HTR-8/SVneo (cell line): ENCODE measurements at regions not wholly inside any gene's neighbourhood (a gene's known extent, or its start where the extent isn't known, plus 50 kb on each side); places are given as distances from the start of the nearest gene placed in this dataset.
"Not testable (repeated sequence)": the region's sequence is repeated elsewhere in the genome, so short reads cannot be mapped to it uniquely, and the experiment has no call there.

Experiments
- DNase-seq: peaks from one replicate; pipeline ENCODE4 v3.0.0; 2011; ENCODE audit warnings: low spot score, mixed read lengths; ENCODE audit not compliant: insufficient read length
- FAIRE-seq: peaks from 2 replicates; lab custom pipeline; 2011; peaks lifted over from hg19 to GRCh38; lab: Jason Lieb, UNC

- no peak for DNase-seq
- FAIRE-seq: no peak
These were observed 421.1 kb downstream of the PCDH7 start for GRCh38 chr4:31141095-31141831.

DNA sequence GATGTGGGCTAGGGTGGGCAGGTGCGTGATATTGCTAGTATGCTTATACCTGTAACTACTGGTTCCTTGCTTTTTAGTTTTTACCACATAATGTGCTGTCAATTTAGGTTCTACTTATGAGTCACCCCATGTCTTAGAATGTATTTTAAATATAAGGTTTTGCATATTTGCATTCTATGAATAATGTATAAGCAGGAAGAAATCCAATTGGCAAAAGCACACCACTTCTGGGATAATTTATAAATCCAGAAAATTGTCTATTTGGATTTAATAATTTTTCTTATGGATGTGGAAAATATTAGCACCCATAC is 421.6 kb downstream of the PCDH7 start:
- FAIRE-seq (no peak), DNase-seq (no peak)

DNA sequence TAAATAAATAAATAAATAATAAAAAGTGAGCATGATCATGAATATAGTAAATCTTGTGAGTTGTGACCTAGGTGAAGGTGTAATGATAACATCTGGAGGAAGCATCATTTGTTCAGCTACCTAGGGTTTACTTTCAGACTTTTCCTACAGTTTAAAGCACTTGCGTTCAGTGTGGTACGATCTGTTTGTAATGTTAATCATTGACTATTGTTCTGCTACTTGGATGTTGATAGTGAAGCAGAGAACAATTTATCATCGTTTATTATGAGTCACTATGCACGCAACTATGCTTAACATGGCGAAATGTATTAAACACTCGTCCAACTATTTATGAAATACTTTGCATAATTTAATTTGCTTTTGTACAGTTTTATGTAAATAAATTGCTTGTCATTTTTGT is 426.2 kb downstream of the PCDH7 start:
- FAIRE-seq: no peak
- no peak for DNase-seq

DNA sequence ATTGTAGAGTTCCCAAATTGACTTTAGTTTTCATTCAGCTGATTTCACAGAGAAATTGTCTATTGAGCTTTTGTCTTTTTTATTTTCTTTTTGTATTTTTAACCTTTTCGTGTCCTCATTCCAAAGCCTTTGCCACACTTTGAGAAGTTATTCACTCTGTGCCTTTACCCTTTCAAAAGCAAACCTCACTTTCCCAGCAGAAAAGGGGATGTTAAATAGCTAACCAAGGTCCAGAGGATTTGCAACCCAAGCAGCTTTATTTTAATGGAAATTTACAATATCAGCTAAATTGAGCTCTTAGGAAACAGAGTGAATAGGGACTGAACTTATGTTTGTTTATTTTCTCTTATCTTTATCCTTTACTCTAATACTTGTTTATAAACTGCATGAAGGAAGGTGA is 428.8 kb downstream of the PCDH7 start:
- DNase-seq (no peak), FAIRE-seq (no peak)

DNA sequence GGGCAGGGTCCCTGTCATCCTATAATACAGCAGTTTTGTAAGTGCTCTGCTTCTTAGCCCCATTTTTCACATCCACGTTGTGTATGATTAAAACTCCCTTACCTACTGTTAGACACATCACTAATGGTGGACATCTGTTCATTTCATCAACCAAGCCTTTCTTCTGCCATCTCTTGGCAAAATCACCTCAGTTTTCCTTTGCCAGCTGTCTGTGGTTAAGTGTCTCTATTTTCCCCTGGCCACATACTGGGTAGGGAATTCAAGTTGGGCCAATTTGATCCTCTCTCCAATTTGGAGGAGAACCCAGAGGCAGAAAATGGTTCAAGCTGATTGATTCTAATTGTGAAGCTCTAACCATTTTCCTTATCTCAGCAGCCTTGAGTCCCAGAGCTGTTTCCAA is 436.1 kb downstream of the PCDH7 start:
- DNase-seq (no peak), FAIRE-seq (no peak)

DNA sequence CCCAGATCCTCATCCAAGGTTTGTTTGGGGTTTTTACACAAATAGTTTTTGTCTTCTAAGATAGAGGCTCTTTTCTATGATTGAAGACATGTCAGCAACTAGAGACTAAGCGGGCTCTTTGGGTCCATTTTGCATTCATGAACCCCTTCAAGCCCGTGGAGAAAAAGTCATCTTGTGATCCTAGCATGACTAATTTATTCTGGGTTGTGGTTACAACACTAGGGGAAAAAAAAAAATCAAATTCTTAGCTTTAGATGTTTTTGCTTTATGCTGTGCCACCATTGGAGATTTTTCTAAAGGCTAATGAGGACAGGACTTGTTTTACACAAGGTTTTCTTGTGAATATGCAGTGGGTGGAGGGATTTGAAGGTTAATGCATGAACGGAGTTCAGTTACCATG is 440.0 kb downstream of the PCDH7 start:
- no peak for FAIRE-seq
- no peak for DNase-seq

DNA sequence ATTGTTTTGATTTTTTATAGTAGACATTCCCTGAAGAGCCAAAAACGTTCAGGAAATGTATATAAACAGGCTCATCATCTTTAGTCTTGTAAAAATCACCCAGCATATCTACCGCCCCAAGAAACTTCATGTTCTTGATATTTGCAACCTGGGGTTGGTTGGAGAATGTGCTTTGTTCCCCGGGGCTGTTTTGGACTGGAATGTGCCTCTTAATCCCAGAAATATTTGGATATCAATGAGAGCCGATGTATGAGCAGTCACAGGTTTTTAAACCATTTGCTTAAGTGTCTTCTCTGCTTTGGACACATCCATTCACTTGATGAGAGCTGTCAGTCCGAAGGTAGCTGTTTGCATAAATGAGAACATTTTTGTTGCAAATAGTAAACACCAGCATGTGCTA is 449.7 kb downstream of the PCDH7 start:
- no peak for FAIRE-seq
- DNase-seq: peak; percentile 14

DNA sequence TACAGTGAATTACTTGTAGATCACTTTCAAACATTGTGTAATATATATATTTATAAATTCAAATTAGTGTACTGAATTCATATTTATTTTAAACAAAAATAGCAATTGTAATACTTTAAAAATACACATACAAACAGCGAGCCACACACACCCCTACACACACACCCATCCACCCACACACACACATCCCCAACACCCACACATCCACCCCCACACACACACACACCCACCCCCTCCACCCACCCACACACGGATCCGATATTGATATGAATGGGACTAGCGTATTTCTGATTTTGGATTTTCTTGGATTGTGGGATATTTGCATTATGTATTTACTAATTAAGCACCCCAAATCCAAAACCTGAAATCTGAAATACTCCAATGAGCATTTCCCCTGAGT is 451.2 kb downstream of the PCDH7 start:
- no peak for FAIRE-seq
- DNase-seq: no peak

DNA sequence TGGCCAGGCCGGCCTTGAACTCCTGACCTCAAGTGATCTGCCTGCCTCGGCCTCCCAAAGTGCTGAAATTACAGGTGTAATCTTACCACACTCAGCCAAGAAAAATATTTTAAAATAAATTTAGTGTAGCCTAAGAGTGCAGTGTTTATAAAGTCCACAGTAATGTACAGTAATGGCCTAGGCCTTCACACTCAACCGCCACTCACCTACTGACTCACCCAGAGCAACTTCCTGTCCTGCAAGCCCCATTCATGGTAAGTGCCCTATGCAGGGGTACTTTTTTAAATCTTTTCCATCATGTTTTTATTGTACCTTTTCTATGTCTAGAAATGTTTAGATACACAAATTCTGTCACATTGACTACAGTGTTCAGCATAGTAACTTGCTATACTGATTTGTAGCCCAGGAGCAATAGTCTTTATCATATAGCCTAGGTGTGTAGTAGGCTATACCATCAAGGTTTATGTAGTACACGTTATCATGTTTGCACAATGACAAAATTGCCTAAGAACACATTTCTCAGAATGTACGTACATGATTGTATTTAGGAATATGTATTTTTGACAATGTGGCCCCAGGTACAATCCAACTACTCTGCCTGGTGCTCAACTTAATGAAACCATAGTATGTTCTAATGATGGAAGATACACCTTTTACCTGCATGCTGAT is 455.2 kb downstream of the PCDH7 start:
- DNase-seq (no peak), FAIRE-seq (peak; percentile 73)

DNA sequence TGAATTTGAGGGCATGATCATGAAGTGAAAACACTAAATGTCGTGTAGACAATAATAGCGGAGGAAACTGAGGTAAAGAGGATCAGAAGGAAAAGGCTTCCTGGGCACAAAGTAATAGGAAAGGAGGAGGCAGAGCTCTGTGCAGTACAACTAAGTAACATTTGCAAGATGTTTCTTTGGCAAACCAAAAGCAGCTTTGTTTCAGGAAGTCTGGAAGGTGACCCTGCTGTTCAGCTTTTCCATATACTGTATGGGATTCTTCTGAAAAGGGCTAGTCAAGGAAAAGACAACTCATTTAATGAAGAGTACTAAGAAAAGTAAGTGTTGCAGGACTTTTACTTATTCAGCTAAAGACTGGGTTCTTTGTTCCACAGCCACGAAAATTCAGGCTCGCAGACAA is 463.1 kb downstream of the PCDH7 start:
- no peak for FAIRE-seq
- no peak for DNase-seq

GRCh38 chr4:31185014-31185585 is 464.9 kb downstream of the PCDH7 start:
- DNase-seq: no peak
- FAIRE-seq: no peak

DNA sequence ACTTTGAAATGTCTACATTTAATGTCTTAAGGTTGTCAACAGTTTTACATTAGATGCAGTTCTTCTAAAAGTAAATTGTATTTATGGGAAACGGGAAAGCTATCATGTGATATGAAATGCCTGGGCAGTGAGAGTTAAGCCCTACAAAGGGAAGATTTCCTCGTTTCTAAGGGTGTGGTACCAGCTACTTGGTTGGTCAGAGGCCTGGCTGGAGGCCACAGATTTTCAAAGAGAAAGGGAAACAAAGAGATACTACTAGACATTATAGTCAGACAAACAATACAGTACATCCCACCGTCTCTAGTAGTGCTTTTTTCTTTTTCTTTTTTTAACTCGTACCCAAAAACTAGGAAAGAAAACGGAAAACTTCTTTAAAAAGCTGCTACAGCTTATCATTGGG is 467.8 kb downstream of the PCDH7 start:
- no peak for DNase-seq

DNA sequence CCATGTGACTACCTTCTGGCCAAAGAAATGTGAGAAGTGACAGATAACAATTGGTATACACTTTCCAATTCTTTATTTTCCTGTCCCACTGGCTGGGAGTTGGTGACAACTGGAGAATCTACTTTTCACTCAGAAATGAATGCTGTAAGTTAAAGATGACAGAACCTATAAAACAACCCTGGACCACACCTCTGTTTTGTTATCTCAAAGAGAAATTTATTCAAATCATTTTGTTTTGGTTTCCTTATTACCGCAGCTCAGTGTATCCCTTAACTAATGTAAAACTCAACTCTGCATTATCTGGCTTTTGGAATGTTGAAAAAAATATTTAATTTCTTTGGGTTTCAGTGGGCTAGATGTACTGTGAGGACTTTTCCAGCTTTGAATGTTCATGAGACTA is 469.8 kb downstream of the PCDH7 start:
- FAIRE-seq (no peak), DNase-seq (no peak)

More for the DNA sequence above, 467.8 kb downstream of the PCDH7 start:
- no peak for FAIRE-seq

GRCh38 chr4:31190671-31191070 is 470.5 kb downstream of the PCDH7 start:
- DNase-seq (no peak), FAIRE-seq (no peak)

GRCh38 chr4:31192341-31192740 is 472.2 kb downstream of the PCDH7 start:
- DNase-seq: no peak
- no peak for FAIRE-seq

GRCh38 chr4:31193521-31193920 is 473.4 kb downstream of the PCDH7 start:
- FAIRE-seq (no peak), DNase-seq (no peak)

DNA sequence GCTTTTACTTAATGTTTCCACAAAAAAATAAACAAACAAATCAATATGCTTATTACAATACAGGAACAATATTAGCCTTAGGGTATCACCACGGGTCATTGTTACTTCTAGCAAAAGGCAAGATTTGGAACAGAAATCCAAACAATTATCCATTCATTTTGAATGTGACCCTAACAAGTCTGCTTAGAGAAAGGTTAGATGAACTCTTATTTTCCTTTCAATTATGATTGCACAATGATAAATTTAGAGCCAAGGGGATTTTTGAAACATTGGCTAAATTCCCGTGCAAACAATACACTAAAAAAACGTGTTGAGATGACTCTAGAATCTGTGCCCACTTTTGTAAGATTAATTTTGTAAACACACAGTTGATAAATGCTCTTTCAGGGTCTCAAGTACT is 474.7 kb downstream of the PCDH7 start:
- no peak for DNase-seq

DNA sequence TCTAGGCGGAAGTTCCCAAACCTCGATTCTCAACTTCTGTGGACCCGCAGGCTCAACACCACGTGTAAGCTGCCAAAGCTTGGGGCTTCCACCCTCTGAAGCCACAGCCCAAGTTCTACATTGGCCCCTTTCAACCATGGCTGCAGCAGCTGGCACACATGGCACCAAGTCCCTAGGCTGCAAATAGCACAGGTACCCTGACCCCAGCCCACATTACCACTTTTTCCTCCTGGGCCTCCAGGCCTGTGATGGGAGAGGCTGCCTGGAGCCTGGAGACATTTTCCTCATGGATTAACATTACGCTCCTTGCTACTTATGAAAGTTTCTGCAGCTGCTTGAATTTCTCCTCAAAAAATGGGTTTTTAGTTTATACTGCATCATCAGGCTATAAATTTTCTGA is 479.5 kb downstream of the PCDH7 start:
- FAIRE-seq (no peak), DNase-seq (no peak)

More for the DNA sequence above, 474.7 kb downstream of the PCDH7 start:
- no peak for FAIRE-seq

GRCh38 chr4:31202054-31202453 is 481.9 kb downstream of the PCDH7 start:
- FAIRE-seq, DNase-seq: not testable (repeated sequence)

DNA sequence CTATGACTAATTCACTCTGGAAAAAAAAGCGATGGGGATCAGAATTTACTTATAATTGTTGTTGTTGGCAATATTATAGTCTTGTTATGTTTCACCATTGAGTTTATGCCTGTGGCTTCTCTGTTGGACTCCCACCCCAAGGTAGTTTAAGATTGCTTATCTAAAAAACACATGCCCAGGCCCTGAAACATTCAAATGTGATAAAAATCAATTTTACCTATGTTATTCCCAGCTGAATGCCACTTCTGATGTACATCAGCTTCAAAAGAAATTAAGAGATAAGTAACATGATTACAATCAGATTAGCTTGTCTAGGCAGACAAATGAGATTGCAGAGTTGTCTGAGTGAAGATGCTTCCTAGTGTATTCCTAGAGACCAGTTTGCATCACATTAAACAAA is 484.7 kb downstream of the PCDH7 start:
- DNase-seq (no peak), FAIRE-seq (no peak)

DNA sequence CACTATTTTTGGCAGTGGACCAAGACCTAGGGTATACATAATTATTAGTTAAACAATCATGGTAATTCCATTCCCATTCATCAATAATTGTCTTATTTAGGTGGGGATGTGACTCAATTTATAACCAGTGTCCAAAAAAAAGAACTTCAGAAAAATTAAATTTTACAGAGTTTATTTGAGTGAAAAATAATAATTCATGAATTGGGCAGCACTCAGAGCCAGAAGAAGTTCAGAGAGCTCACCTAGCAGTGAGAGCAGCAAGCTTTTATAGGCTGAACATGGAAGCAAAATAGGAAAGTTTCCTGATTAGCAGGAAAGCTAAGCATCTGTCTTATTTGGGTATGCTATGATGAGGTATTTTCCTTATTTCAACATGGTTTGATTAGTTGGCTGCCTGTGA is 500.8 kb downstream of the PCDH7 start:
- DNase-seq (no peak), FAIRE-seq (no peak)

DNA sequence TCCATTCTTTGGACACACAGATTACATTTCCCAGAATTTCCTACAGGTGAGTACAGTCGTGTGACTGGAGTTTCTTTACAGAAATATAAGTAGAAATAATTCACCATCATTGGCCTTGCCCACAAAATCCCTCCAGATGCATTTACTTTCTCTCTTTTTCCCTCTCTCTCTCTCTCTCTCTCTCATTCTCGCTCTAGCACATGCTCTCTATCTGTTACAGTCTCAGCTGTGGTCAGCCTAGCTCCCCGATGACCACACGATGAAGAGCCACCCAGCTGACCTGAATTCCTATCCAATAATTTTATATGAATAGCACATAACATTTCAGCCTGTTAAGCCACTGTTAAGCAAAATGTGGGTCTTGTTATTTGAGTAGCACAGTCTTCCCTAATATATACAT is 507.9 kb downstream of the PCDH7 start:
- FAIRE-seq (no peak), DNase-seq (no peak)
